ENCODE measurements at regions not wholly inside any gene's neighbourhood (a gene's known extent, or its start where the extent isn't known, plus 50 kb on each side); places are given as distances from the start of the nearest gene placed in this dataset.

DNA sequence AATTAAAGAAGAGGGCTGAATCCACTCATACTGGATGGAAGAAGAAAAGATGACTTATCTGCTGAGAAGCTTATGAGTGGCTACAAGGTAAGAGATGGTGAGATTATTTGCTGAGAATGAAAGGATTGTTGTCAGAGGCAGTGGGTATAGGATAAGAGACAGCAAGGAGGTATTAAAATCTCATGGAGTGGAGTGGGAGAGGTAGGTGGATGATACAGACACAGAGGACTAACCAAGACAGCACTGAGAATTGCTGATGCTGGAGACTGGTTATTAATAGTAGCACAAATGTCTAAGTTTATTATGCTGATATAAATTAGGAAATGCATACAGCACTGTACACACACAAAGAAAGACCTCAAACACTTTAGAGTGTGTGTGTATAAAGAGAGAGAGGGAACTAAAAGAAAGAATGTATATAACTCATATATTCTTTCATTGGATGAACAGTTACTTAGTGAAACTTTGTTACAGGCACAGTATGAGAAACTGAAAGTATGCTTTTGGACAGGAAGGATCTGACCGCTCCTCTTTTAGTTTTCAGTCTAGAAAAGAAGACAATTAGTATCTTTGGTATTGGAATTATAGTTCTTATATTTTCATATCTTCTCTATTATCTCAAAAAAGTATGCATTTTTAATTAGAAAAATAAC is 543.1 kb downstream of the LRFN5 start:
- Histone ChIP-seq H3K27ac (ENCODE audit: insufficient read depth, low read length) (no peak overlapping the region), H2AFZ (ENCODE audit: low read length) (peak overlapping the region; percentile 12), H3K36me3 (ENCODE audit: control insufficient read depth, insufficient read depth, low read length) (no peaks in the 10 kb centered on the region), H4K20me1 (ENCODE audit: control insufficient read depth, extremely low read depth, insufficient read depth, low read length) (no peaks in the 10 kb centered on the region), H3K4me3 (replicated peaks in 1 of 4; ENCODE audit: control extremely low read depth in 1 of 4, insufficient read depth in 1 of 4, low read depth in 3 of 4, low read length in 4 of 4) (no peak overlapping the region), H3K9me3 (ENCODE audit: control insufficient read depth, insufficient read depth, low read depth, low read length) (no peaks in the 10 kb centered on the region), H3K4me2 (ENCODE audit: extremely low read depth, insufficient read depth, low read length) (peak overlapping the region; percentile 8), H3K27me3 (ENCODE audit: control insufficient read depth, insufficient read depth, low read length) (no peaks in the 10 kb centered on the region), H3K79me2 (ENCODE audit: control insufficient read depth, insufficient read depth, low read length) (no peaks in the 10 kb centered on the region), H3K4me1 (ENCODE audit: control insufficient read depth, extremely low read depth, insufficient read depth, low read length) (no peaks in the 10 kb centered on the region), H3K9ac (ENCODE audit: insufficient read depth, low read length) (no peak overlapping the region)
- peak in 1 of 2 donors; percentile 11 for DNase-seq (ENCODE audit: low read depth in 2 of 2)
- TF ChIP-seq EZH2 (IDR thresholded peaks at IDR 0.05; ENCODE audit: low read length, missing control alignments), result no peak
- TF ChIP-seq, protein P1, sequence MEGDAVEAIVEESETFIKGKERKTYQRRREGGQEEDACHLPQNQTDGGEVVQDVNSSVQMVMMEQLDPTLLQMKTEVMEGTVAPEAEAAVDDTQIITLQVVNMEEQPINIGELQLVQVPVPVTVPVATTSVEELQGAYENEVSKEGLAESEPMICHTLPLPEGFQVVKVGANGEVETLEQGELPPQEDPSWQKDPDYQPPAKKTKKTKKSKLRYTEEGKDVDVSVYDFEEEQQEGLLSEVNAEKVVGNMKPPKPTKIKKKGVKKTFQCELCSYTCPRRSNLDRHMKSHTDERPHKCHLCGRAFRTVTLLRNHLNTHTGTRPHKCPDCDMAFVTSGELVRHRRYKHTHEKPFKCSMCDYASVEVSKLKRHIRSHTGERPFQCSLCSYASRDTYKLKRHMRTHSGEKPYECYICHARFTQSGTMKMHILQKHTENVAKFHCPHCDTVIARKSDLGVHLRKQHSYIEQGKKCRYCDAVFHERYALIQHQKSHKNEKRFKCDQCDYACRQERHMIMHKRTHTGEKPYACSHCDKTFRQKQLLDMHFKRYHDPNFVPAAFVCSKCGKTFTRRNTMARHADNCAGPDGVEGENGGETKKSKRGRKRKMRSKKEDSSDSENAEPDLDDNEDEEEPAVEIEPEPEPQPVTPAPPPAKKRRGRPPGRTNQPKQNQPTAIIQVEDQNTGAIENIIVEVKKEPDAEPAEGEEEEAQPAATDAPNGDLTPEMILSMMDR (conservative IDR thresholded peaks at IDR 0.05 in 1 of 2, IDR thresholded peaks at IDR 0.05 in 1 of 2; ENCODE audit: low read depth in 1 of 2, low read length in 2 of 2), result no peak

DNA sequence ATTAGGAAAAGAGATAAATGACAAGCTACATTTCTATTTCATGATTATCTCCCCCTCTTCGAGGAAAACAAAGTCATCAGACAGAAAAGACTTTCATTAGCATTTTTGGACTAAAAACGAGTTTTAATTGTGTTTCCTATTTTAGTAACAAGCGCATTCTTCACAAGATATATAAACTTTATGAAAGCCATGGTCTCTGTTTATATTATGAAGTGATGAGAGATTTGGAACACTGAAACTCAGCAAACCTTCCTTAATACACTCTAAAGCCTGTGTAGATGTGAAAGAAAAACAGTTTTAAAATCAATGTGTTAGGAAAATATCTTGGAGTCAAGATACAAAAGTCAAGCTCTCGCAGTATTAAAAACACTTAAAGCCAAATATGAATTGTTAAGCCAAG is 539.1 kb downstream of the LRFN5 start:
- Histone ChIP-seq H4K20me1 (ENCODE audit: control insufficient read depth, extremely low read depth, insufficient read depth, low read length) (no peaks in the 10 kb centered on the region), H3K9me3 (ENCODE audit: control insufficient read depth, insufficient read depth, low read depth, low read length) (no peaks in the 10 kb centered on the region), H3K4me2 (ENCODE audit: extremely low read depth, insufficient read depth, low read length) (peak overlapping the region; percentile 29), H3K36me3 (ENCODE audit: control insufficient read depth, insufficient read depth, low read length) (no peaks in the 10 kb centered on the region), H3K27me3 (ENCODE audit: control insufficient read depth, insufficient read depth, low read length) (no peaks in the 10 kb centered on the region), H3K4me3 (replicated peaks in 1 of 4; ENCODE audit: control extremely low read depth in 1 of 4, insufficient read depth in 1 of 4, low read depth in 3 of 4, low read length in 4 of 4) (peak overlapping the region in 1 of 4 experiments; percentile 4), H3K9ac (ENCODE audit: insufficient read depth, low read length) (no peak overlapping the region), H3K79me2 (ENCODE audit: control insufficient read depth, insufficient read depth, low read length) (no peaks in the 10 kb centered on the region), H3K4me1 (ENCODE audit: control insufficient read depth, extremely low read depth, insufficient read depth, low read length) (no peaks in the 10 kb centered on the region), H2AFZ (ENCODE audit: low read length) (no peak overlapping the region), H3K27ac (ENCODE audit: insufficient read depth, low read length) (no peak overlapping the region)
- TF ChIP-seq, protein P1 (conservative IDR thresholded peaks at IDR 0.05 in 1 of 2, IDR thresholded peaks at IDR 0.05 in 1 of 2; ENCODE audit: low read depth in 1 of 2, low read length in 2 of 2), result no peak
- no peak for TF ChIP-seq EZH2 (IDR thresholded peaks at IDR 0.05; ENCODE audit: low read length, missing control alignments)
- peak in 1 of 2 donors; percentile 50 for DNase-seq (ENCODE audit: low read depth in 2 of 2)

DNA sequence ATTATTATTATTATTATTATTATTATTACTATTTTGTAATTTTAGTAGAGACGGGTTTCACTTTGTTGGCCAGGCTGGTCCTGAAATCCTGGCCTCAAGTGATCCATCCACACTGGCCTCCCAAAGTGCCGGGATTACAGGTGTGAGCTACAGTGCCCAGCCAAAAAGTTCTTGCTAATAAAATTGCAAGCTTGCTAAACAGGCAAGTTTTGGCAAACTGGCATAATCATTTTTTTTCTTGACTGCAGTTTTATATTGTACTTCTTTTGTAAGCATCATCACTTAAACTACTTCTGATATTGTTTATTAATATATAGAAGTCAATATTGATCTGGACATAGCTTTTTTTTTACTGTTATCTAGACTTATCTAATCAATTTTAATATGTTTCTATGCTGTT is 536.4 kb downstream of the LRFN5 start:
- TF ChIP-seq EZH2 (IDR thresholded peaks at IDR 0.05; ENCODE audit: low read length, missing control alignments), result no peak
- TF ChIP-seq, protein P1 (conservative IDR thresholded peaks at IDR 0.05 in 1 of 2, IDR thresholded peaks at IDR 0.05 in 1 of 2; ENCODE audit: low read depth in 1 of 2, low read length in 2 of 2), result no peak
- Histone ChIP-seq H3K4me1 (ENCODE audit: control insufficient read depth, extremely low read depth, insufficient read depth, low read length) (no peaks in the 10 kb centered on the region), H3K9ac (ENCODE audit: insufficient read depth, low read length) (no peak overlapping the region), H2AFZ (ENCODE audit: low read length) (no peak overlapping the region), H3K4me2 (ENCODE audit: extremely low read depth, insufficient read depth, low read length) (no peak overlapping the region), H3K27ac (ENCODE audit: insufficient read depth, low read length) (no peak overlapping the region), H4K20me1 (ENCODE audit: control insufficient read depth, extremely low read depth, insufficient read depth, low read length) (no peaks in the 10 kb centered on the region), H3K79me2 (ENCODE audit: control insufficient read depth, insufficient read depth, low read length) (no peaks in the 10 kb centered on the region), H3K4me3 (replicated peaks in 1 of 4; ENCODE audit: control extremely low read depth in 1 of 4, insufficient read depth in 1 of 4, low read depth in 3 of 4, low read length in 4 of 4) (no peak overlapping the region), H3K27me3 (ENCODE audit: control insufficient read depth, insufficient read depth, low read length) (no peaks in the 10 kb centered on the region), H3K36me3 (ENCODE audit: control insufficient read depth, insufficient read depth, low read length) (no peaks in the 10 kb centered on the region), H3K9me3 (ENCODE audit: control insufficient read depth, insufficient read depth, low read depth, low read length) (no peaks in the 10 kb centered on the region)
- DNase-seq (ENCODE audit: low read depth in 2 of 2), result no peak
